ENCODE measurements at regions not wholly inside any gene's neighbourhood (a gene's known extent, or its start where the extent isn't known, plus 50 kb on each side); places are given as distances from the start of the nearest gene placed in this dataset.
"Not testable (repeated sequence)": the region's sequence is repeated elsewhere in the genome, so short reads cannot be mapped to it uniquely, and the experiment has no call there.

GRCh38 chr17:30730171-30730836 is 94.2 kb downstream of the CRLF3 start:
- not testable (repeated sequence) for TF ChIP-seq POLR2A (IDR thresholded peaks at IDR 0.05; ENCODE audit: extremely low read depth, insufficient read length); CTCF (IDR thresholded peaks at IDR 0.05; ENCODE audit: low read depth, low read length)

All from NB4 (cell line).